HG03103 (cell line): ENCODE measurements at regions not wholly inside any gene's neighbourhood (a gene's known extent, or its start where the extent isn't known, plus 50 kb on each side); places are given as distances from the start of the nearest gene placed in this dataset.

Source experiments
- ATAC-seq: cut with Tn5 transposase; IDR thresholded peaks from one replicate; pipeline ENCODE4 v1.9.1; 2021; ENCODE audit warnings: low read depth; ENCODE audit not compliant: unreplicated experiment

DNA sequence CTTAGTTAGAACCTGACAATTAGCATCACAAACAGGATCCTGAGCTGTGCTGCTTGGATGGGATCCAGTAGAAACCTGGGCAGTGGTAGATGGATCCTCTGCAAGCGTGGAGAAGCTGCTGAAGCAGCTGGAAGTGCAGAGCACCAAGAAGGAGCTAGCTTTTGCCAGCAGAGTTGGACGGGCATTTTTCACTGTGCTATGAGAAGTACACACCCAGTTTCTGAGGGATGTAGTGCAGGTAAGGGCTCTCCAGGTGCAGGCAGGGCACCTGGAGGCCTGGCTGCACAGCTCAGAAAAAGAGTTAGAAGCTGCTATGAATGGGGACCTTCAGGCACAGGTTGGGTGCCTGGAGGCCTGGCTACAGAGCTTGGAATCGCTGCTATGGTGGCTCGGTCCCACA, 623.9 kb upstream of the NUDT12 start:
- ATAC-seq, result no peak

DNA sequence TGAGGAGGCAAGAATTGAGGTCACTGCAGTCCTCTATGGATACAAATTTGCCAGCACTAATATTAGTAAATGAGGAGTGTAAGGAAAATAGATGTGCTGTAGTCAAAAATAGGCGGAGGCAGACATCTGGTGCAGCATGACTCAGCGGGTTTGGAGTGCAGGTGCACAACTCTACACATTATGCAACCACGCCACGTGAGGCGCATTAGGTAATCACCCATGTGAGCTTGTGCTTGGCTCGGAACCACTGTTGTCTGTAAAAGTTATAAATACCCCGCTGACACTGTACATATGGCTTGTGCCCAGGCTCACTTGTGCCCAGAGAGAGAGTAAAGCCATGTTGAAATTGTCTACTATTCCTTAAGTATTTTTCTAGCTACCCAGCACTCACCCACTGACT, 623.5 kb upstream of the NUDT12 start:
- no peak for ATAC-seq

DNA sequence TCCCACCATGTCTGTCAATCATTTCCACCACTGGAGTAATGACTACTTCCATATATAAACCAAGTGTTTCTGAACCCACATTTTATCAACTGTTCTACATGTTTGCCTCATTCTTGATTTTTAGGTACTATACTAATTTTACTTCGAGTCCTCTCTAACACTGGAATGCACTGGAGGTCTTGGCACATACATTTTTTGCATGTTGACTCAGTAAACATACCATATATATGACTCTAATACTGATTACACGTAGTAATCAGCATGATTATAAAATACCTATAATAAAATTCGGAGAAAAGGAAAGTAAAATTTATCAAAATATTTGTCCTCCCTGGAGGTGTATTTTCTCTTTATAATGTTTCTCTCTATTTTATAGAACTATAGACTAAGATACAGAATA, 621.7 kb upstream of the NUDT12 start:
- no peak for ATAC-seq

GRCh38 chr5:104178829-104179456, 616.4 kb upstream of the NUDT12 start:
- ATAC-seq, result no peak

- no peak for ATAC-seq
Measured at GRCh38 chr5:104178066-104178465, 615.5 kb upstream of the NUDT12 start.

- ATAC-seq, result no peak
Measured at GRCh38 chr5:104177651-104178050, 615.1 kb upstream of the NUDT12 start.

GRCh38 chr5:104172976-104173375, 610.4 kb upstream of the NUDT12 start:
- no peak for ATAC-seq

DNA sequence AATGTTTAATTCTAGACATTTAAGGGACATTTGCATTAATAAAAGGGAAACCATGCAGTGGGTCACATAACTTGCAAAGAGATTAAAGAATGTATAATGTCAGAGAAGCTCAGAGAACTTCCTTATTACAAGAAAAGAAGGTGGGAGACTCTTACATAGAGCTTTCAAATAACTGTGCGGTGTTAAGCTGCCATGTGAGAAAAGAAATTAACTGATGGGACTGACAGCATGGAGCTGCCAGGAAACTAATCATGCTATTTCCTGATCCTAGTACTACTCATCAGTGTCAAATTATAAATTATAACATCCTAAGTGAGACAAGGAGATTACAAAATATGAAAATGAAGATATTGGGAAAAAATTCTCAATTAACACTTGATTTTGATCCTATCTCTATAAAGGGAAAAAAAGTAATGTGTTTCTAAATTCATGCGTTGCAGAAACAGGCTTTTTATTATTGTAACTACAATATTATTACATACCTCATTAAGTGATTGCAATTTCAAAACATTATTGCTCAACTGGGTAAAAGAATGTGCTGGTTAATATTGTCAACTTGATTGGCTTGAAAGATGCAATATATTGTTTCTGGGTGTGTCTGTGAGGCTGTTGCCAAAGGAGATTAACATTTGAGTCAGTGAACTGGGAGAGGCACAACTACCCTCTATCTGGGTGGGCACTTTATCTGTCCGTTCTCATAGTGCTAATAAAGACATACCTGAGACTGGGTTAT, 609.5 kb upstream of the NUDT12 start:
- no peak for ATAC-seq

DNA sequence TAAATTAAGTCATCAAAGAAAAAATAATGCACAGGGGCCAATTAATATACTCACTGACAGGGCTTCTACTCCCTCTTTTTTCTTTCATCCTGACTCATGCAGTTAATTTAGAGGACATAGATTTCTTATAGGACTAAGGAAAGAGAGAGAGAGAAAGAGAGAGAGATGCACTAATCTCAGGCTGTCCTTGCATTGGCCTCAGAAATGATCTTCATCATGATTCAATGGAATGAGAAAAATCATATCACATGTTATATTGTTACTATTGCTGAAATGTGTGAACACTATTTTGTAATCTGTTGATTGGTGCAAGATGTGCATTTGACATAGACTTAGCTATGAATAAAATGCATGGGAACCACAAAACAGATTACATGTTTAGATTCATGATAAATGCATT, 608.3 kb upstream of the NUDT12 start:
- ATAC-seq, result no peak

DNA sequence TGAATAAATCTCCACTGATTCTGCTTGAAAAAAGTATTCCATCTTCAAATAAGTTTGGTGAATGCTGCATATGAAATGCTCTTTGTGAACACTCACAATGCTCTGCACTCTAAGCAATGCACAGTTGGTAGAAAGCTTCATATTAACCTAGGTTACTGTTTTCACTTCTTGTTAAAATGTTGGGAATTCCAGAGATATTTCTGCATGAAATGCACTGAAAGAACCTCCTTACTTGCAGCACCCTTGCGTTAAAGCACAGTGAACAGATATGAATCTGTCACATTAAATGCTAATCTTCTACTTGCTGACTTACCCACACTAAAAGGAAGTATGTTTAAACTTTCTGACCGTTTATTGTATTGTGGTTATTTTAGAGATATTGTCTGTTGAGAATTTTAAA, 584.1 kb upstream of the NUDT12 start:
- no peak for ATAC-seq

GRCh38 chr5:104139840-104140239, 577.3 kb upstream of the NUDT12 start:
- ATAC-seq, result no peak

- ATAC-seq, result no peak
Measured at GRCh38 chr5:104130320-104130719, 567.7 kb upstream of the NUDT12 start.

DNA sequence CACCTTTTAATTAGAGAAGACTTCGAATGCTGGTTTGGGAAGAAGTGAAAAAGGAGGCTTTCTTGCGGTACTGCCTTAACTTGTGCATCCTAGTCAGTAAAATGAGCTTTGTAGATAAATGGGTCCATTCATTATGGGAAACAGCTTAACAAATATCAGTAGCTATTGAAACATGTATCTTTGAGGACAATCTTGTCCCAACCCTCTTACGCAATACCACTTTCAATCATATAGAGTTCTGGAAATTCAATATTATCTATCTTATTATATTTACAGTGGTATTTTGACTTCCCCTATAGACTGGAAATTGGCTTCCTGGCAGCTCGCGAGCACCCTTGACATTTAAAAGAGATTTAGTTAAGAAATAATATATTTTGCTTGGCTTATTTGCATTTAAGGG, 565.8 kb upstream of the NUDT12 start:
- no peak for ATAC-seq

GRCh38 chr5:104126980-104127379, 564.4 kb upstream of the NUDT12 start:
- ATAC-seq, result no peak

DNA sequence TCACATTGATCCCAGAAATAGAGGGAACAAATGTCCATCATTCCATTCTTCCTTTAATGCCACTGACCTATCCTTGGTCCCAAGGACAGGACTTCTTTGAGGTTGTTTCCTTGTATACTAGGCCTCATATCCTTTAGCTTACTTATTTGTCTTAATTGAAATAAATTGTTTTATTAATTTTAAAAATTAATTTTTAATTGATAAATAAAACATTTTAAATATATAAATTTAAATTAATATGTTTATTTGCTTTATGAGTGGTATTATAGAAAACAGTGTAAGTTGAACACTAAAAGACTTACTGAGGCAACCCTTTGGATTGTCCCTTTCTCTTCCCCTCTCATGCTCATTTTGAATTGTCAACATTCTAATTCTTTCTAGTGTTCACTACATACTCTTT, 556.9 kb upstream of the NUDT12 start:
- no peak for ATAC-seq

DNA sequence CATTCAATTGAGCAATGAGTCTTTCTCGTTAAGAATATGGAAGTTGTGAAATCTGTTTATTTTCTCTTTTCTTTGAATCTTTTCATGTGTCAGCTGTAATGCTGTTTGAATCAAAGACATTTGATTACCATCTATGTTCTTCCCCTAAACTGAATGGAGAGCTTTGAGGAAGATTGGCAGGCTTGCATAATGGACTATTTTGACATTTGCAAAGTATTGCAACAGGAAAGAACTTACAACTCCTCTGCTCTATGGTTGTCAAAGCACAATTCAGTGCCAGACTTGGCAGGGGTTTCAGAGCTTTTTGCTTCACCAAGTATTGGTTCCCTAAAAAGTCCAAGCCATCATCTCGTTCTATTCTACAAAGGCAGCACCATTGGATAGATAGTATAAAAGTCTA, 549.0 kb upstream of the NUDT12 start:
- ATAC-seq, result no peak

DNA sequence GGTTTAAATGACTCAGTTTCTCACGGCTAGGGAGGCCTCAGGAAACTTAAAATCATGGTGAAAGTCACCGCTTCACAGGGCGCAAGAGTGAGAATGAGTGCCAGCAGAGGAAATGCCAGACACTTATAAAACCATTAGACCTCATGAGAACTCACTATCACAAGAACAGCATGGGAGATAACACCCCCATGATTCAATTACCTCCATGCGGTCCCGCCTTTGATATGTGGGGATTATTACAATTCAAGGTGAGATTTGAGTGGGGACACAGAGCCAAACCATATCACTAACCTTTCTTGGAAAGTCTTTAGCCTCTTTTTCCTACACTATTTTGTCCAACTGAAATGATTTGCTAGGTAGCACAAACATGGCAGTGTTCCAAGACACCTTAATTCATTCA, 533.9 kb upstream of the NUDT12 start:
- no peak for ATAC-seq

GRCh38 chr5:104095527-104095926, 532.9 kb upstream of the NUDT12 start:
- no peak for ATAC-seq

DNA sequence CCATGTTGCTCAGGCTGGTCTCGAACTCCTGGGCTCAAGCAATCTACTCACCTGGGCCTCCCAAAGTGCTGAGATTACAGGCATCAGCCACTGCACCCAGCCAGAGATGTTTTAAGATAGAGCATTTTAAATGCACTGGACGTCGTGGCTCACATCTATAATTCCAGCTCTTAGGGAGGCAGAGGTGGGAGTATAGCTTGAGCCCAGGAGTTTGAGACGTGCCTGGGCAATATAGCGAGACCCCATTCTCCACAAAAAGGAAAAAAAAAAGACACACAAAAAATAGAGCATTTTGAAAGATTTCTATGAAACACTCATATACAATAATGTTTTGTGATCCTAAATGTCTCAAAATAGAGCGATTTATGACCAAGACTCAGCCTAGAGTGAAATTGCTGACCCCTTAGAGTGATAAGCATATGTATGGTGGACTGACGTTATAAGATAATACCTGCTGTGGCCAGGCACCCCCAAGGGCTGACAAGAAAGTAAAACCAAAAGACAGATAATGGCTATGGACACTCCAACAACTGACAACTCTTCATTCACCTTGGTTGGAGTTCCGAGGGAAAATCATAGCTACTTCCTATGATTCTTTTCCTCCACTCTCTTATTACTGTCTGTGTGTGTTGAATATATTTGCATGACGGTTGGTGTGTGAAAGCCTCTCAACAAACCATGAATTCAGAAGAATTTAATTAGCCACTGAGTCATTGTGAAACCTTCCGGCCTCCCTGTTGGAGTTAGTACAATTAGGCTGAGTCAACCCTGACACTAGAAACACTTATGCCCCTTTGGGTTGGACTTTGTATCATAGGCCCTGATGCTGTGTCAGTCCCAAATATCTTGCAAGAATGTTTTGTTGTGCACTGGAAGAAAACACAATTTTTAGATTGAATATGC, 526.5 kb upstream of the NUDT12 start:
- no peak for ATAC-seq

GRCh38 chr5:104084896-104085295, 522.3 kb upstream of the NUDT12 start:
- no peak for ATAC-seq

DNA sequence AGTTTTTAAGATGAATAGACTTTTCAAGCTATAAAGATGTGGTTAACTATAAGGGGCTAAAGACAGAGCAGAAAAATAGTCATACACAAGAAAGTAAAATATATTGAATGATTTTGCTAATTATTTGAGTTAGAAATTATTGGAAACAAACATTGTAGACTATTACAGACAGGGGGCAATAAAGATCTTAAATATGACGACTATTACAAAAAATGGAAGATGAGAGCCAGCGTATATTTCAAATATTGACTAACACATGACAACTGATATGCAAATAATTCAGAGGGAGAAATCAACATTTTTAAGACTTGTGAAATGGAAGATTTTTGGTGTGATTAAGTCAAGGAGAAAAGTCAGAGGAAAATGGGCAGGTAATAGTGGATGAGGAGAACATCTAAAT, 520.2 kb upstream of the NUDT12 start:
- no peak for ATAC-seq

- ATAC-seq, result no peak
Measured at GRCh38 chr5:104081232-104081631, 518.6 kb upstream of the NUDT12 start.
